Testis (tissue), 2 donors: ENCODE measurements at regions not wholly inside any gene's neighbourhood (a gene's known extent, or its start where the extent isn't known, plus 50 kb on each side); places are given as distances from the start of the nearest gene placed in this dataset.

Experiments used
- DNase-seq: peaks from one replicate; pipeline ENCODE4 v3.0.0-alpha.2; 2019
- H3K27ac ChIP-seq, 2 donors: fragments of 200-600 bp; sonication (generic); one replicate each; pipeline ENCODE4 v1.5.1; 2019
- H3K27me3 ChIP-seq: fragments of 200-600 bp; sonication (generic); one replicate; pipeline ENCODE4 v1.5.1; 2019
- H3K36me3 ChIP-seq: fragments of 200-600 bp; sonication (generic); one replicate; pipeline ENCODE4 v1.5.1; 2017; ENCODE audit warnings: low read depth; ENCODE audit errors: missing control alignments
- H3K4me1 ChIP-seq: fragments of 200-600 bp; sonication (generic); one replicate; pipeline ENCODE4 v1.5.1; 2019
- H3K4me3 ChIP-seq, 2 donors: fragments of 200-600 bp; sonication (generic); one replicate each; pipeline ENCODE4 v1.5.1; 2017 to 2019
- H3K9me3 ChIP-seq: fragments of 200-600 bp; sonication (generic); one replicate; pipeline ENCODE4 v1.5.1; 2017
- POLR2A ChIP-seq: fragments of 450-650 bp; IDR thresholded peaks from one replicate; pipeline ENCODE4 v1.6.1; 2017; ENCODE audit warnings: antibody characterized with exemption, mild to moderate bottlenecking, moderate library complexity
- WGBS, 2 donors: methylation state at CpG; one replicate each; pipeline ENCODE4 v1.1.5; 2018; 5-methylcytosine and 5-hydroxymethylcytosine counted together
- intact Hi-C: fragments of 100-400 bp; cut with DNase I; formaldehyde crosslinking; loops from one replicate; pipeline ENCODE4 v1.15.1; 2023; ENCODE audit warnings: low total_unique reads
- TF ChIP-seq, protein P1 (sequence below), 3 experiments: fragments of 450-650 bp in 2 of 3; fragments of 200-600 bp in 1 of 3; sonication (generic) in 1 of 3; IDR thresholded peaks; one replicate each; pipeline ENCODE4 v1.5.1; 2016 to 2019; ENCODE audit warnings: antibody characterized with exemption in 3 of 3, mild to moderate bottlenecking in 2 of 3, moderate library complexity in 1 of 3

GRCh38 chr5:174410716-174411478, 313.5 kb upstream of the MSX2 start:
- TF ChIP-seq POLR2A = no peak
- TF ChIP-seq, protein P1, sequence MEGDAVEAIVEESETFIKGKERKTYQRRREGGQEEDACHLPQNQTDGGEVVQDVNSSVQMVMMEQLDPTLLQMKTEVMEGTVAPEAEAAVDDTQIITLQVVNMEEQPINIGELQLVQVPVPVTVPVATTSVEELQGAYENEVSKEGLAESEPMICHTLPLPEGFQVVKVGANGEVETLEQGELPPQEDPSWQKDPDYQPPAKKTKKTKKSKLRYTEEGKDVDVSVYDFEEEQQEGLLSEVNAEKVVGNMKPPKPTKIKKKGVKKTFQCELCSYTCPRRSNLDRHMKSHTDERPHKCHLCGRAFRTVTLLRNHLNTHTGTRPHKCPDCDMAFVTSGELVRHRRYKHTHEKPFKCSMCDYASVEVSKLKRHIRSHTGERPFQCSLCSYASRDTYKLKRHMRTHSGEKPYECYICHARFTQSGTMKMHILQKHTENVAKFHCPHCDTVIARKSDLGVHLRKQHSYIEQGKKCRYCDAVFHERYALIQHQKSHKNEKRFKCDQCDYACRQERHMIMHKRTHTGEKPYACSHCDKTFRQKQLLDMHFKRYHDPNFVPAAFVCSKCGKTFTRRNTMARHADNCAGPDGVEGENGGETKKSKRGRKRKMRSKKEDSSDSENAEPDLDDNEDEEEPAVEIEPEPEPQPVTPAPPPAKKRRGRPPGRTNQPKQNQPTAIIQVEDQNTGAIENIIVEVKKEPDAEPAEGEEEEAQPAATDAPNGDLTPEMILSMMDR (IDR thresholded peaks at IDR 0.05) = no peak
- Histone ChIP-seq H3K27me3 (no peaks in the 10 kb centered on the region), H3K4me3 (no peak overlapping the region), H3K4me1 (no peaks in the 10 kb centered on the region), H3K9me3 (no peaks in the 10 kb centered on the region), H3K36me3 (no peaks in the 10 kb centered on the region), H3K27ac (no peak overlapping the region)
- 73 to 84% methylated on average over 12 of the region's 12 CpGs for WGBS, 2 donors
- intact Hi-C loops = no loop called here
- DNase-seq = no peak

- Histone ChIP-seq H3K36me3 (no peaks in the 10 kb centered on the region), H3K4me3 (no peak overlapping the region), H3K9me3 (no peaks in the 10 kb centered on the region), H3K27ac (no peak overlapping the region), H3K27me3 (no peaks in the 10 kb centered on the region), H3K4me1 (no peaks in the 10 kb centered on the region)
- DNase-seq = no peak
- intact Hi-C loops = no loop called here
- whole genome bisulfite sequencing, 2 donors = 77 to 79% methylated on average over 4 of the region's 4 CpGs
- TF ChIP-seq, protein P1 (IDR thresholded peaks at IDR 0.05) = no peak
- no peak for TF ChIP-seq POLR2A
Measured at GRCh38 chr5:174411479-174411819, 312.9 kb upstream of the MSX2 start.

DNA sequence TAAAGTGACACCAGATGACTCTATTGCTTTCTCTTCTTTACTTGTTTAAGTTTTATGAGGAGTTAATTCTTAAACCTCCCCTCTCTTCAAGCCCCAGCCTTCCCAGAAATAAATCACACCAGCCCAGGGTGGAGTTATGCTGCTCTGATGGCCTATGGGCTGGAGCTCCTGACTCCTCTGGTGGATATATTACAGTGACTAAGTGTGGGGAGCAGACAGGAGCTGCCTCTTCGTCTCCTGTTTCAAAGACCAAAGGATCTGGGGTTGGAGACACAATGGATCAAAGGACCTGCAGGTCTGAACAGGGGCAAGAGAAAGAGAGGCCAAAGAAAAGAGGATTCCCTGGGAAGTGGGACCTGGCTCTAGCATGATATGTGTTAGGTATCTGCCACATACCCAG, 312.0 kb upstream of the MSX2 start:
- no peak for DNase-seq
- H3K4me1 ChIP-seq = no peaks in the 10 kb centered on the region
- H3K36me3 ChIP-seq = no peaks in the 10 kb centered on the region
- 33 to 63% methylated on average over 1 of the region's 1 CpG for WGBS, 2 donors
- no peaks in the 10 kb centered on the region for H3K9me3 ChIP-seq
- H3K27ac ChIP-seq = no peak overlapping the region
- H3K27me3 ChIP-seq = no peaks in the 10 kb centered on the region
- intact Hi-C loops = no loop called here
- TF ChIP-seq, protein P1 (IDR thresholded peaks at IDR 0.05) = no peak
- TF ChIP-seq POLR2A = no peak
- H3K4me3 ChIP-seq = no peak overlapping the region

GRCh38 chr5:174412941-174413340, 311.4 kb upstream of the MSX2 start:
- no peak overlapping the region for H3K27ac ChIP-seq
- TF ChIP-seq, protein P1 (IDR thresholded peaks at IDR 0.05) = no peak
- TF ChIP-seq POLR2A = no peak
- no peaks in the 10 kb centered on the region for H3K4me1 ChIP-seq
- intact Hi-C loops = no loop called here
- 63 to 66% methylated on average over 3 of the region's 3 CpGs for WGBS, 2 donors
- no peaks in the 10 kb centered on the region for H3K36me3 ChIP-seq
- H3K4me3 ChIP-seq = no peak overlapping the region
- no peaks in the 10 kb centered on the region for H3K27me3 ChIP-seq
- no peaks in the 10 kb centered on the region for H3K9me3 ChIP-seq
- DNase-seq = no peak
